GM12892 (cell line): ENCODE measurements at regions not wholly inside any gene's neighbourhood (a gene's known extent, or its start where the extent isn't known, plus 50 kb on each side); places are given as distances from the start of the nearest gene placed in this dataset.

Source experiments
- POLR2A ChIP-seq: IDR thresholded peaks from 2 replicates; pipeline ENCODE4 v1.6.1; 2011; ENCODE audit warnings: low read depth, low read length, control low read depth
- POLR2AphosphoS5 ChIP-seq: IDR thresholded peaks from 2 replicates; pipeline ENCODE4 v1.6.1; 2011; ENCODE audit warnings: low read depth, low read length, control low read depth

- TF ChIP-seq POLR2AphosphoS5, result no peak
- TF ChIP-seq POLR2A, result no peak
Observed at GRCh38 chr21:38645282-38645681, 147.0 kb upstream of the ERG start.
